HG03342 (cell line): ENCODE measurements at regions not wholly inside any gene's neighbourhood (a gene's known extent, or its start where the extent isn't known, plus 50 kb on each side); places are given as distances from the start of the nearest gene placed in this dataset.

Source experiments
- ATAC-seq: cut with Tn5 transposase; IDR thresholded peaks from one replicate; pipeline ENCODE4 v1.9.1; 2021; ENCODE audit warnings: mild to moderate bottlenecking, moderate library complexity; ENCODE audit not compliant: unreplicated experiment

DNA sequence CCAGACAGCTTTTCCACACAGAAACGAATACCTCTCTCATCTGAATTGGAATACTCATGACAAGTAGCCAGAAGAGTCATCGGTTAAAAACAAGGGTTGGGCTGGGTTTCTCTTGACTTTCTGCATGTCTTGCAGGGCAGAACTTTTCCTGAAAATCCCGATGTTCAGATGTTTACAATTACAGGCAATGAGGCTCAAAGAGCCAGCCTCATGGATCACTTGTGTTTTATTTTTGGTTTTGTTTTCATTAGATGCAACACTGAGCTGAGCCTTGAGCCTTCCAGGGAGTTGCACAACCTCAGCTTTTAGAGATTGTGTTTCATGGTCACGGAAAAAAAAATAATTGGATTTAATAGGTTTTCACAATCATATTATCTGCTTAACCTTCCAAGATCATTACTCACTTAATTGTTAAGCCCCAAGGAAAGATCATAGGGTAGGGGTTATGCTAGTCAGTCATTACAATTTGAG, 288.1 kb upstream of the PRDM1 start:
- ATAC-seq = no peak

DNA sequence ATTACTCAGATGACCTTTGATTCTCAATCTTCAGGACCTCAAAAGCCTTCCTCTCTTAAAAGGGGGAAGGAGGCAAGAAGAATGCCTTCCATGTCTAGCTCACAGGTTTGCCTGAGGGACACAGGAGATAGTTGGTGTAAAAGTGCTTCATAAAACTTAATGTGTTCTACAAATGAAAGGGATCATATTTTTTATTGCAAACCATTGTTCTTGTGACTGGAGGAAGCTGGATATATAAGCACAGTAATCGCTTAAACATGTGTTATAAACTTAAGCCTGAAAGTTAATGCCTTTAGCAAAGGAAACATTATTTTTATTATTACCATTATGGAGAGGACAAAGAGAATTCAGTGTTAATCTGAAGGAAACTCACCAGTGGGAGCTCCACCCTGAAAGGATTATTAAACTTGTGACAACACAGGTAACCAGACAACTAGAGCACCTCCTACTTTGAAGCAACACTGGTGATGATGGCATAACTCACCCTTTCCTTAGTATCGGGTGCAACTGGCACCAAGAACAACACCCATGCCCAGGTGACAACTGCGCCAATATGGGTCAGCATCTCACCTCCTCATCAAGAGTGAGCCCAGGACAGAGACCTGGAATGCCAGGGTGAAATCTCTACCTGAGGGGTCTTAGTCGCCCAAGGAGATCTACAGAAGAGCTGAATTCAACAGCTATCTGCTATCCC, 288.7 kb upstream of the PRDM1 start:
- ATAC-seq = no peak

DNA sequence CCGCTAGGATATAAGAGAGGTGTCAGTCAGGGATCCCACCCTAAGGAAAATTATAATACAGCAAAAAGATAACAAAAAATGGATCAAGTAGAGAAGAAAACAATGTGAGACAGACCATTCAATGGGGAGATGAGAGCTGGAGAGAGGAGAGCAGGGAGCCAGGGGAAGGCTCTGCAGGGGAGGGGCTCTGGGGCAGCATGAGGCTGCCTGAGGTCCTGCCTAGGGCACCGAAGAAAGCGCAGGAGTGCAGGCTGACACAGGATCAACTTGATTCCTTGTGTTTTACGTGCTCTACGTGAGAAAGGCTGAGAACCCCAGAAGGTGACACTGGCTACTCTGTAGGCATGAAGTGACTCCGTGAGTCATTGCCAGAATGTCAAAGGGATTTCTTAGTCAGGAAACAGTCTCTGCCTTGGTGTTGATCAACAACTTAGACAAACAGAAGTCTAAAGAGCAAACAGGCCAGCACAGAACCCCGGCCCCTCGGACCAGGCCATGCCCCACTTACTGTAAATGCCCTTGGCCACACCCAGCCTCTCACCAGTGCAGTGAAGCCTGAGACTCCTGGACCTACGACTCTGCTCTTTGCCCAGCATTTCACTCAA, 290.1 kb upstream of the PRDM1 start:
- ATAC-seq = no peak

DNA sequence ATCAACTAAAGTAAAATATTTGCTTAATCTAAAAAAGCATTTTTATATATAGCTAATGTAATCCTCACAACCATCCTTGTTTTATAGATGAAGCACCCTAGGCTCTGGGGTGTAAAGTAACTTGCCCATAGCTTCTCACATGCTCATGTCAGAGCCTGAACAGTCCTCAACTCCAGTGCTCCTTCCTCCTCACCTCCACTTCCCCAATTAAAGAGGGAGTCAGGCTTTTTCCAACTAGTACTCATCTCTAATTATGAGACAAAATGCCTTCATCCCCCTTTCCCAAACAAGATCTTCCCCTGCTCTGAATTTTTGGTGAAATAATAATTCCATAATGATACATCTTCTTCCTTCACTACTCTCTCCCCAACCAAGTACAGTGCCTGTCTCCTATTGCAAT, 290.8 kb upstream of the PRDM1 start:
- ATAC-seq = no peak

GRCh38 chr6:105794870-105795269, 291.3 kb upstream of the PRDM1 start:
- no peak for ATAC-seq

DNA sequence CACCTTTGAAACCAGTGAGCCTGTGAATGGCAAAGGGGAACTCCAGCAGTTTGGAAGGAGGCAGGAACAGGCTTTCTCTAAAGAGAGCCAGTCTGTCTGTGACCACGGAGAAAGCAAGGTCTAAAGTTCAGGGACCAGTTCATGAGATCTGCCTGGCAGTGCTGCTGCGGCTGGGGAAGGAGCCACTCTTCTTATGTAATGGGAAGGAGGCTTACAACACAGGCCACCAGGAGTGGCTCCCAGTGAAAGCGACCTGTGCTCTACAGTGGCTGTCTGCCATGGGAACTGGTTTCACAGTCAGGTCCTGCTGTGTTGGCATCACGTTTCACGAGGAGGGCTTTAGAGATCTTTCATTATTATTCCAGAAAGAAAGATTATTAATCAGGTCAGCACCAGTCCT, 291.9 kb upstream of the PRDM1 start:
- ATAC-seq = no peak

DNA sequence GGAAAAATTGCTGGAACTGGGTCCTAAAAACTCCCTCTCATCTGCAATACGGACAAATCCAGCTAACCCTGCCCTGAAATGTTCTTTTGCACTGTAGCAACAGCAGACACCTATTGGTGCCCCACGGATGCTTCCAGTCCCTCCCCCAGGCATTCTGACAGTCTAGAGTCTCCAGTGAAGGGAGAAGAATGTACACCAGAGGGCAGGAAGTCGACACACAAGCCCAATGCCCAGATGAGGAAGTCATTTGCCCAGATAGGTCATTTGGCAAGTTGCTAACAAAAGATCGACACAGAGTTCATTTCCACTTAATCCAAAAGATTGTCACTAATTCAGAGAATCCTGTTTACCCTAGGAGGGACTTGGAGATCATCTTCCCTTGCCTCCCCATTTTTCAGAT, 293.0 kb upstream of the PRDM1 start:
- no peak for ATAC-seq

GRCh38 chr6:105791583-105792318, 294.4 kb upstream of the PRDM1 start:
- ATAC-seq = peak; percentile 41

GRCh38 chr6:105791179-105791578, 295.0 kb upstream of the PRDM1 start:
- no peak for ATAC-seq

DNA sequence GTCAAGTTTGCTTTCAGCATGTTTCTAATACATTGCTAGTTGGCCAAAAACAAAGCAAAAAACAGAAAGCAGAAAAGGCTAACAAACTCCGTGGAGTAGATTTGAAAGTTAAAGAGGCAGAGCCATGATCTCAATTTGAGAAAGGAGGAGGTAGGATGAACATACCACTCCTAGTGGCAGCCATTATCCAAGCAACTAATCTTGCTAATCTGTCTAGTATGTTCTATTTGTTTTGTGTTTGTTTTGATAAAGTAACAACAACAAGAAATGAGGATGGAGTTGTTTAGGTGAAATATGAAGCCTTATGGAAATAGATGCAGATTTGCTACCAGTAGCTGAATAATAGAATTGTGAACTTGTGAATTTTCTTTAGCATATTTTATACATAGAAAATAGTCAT, 295.5 kb upstream of the PRDM1 start:
- ATAC-seq = no peak

DNA sequence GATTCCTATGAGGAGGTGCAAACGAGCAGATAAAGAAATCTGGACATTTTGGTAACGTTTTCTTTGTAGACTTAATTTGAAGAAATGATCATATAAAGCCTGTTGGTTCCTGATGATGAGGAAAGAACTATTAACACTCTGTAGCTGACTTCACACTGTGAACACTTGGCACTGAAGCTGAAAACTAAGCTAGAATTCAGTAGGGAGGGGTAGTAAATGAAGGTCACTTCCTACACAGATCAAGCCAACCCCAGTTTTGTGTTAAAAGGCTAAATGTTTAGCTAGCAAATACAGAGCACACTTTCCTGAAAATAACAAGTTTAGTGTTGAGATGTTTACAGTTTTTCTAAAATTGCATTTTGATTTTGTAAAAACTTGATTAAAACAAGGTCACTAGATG, 296.2 kb upstream of the PRDM1 start:
- ATAC-seq = no peak

DNA sequence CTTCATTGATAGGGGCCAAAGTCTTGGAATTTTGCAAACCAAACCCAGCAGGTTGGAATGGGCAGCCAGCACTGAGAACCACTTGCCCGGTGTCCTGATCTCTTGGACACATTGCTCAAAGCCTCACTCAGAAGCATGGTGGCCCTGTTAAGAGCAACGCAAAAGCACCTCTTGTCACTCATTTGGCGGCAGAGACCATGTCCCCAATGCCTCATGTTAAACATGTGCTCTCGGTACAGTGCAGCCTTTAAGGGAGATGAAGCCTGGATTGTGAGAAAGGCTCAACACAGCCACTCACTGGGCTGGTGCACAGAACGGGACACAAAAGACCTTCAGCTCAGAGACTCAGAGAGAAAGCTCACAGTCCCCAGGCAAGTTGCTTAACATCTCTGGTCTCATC, 298.4 kb upstream of the PRDM1 start:
- no peak for ATAC-seq

- peak; percentile 70 for ATAC-seq
Measured at GRCh38 chr6:105786890-105787655, 299.1 kb upstream of the PRDM1 start.

GRCh38 chr6:105786449-105786848, 299.7 kb upstream of the PRDM1 start:
- ATAC-seq = no peak

DNA sequence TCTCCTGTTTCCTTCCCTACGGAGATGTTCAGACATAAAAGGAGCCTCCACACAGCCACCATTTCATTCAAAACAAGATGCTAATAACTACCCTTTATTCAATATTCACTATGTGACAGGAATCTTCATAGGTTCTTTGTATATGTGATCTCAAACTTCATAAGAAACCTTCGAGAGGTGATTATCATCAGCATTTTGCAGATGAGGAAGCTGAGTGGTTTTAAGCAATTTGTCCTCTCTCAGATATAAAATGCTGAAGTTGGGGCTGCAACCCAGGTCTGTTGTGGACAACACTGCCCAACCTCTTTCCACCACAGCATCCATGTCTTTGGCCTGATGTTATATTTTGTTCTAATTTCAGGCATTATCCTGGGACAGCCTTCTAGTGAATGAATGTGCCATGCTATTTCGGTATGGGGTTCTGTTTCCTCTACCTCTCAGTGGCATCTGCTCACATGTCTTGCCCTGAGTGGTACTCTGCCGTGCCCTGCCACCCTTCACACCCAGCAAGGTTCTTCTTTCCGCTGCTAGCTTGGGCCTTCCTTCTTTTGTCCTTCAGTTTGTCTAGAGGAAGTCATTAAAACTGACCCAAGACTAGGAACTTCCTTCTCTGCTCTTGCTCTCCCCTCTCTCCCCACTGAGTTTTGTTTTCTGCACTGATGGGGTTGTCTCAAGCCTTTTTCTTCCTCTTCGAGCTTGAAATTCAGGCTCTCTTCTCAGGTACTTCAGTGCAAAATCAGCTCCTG, 300.9 kb upstream of the PRDM1 start:
- no peak for ATAC-seq

DNA sequence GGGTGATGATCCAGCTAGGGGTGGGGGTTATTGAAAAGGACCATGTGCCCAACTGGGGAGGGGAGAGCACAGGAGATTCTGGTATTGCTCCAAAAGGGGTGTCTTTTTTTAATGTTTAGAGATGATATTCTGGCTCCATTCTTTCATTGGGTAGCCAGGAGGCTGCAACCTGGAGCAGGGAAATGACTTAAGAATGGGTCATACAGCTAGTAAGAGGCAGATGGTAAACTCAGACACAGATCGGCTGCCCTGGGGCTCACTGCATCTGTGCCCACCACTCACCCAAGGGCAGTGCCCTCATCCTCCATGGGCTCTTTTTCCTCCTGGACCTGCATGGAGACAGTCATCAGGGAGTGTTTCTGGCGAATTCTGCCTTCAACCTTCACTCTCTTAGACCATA, 302.0 kb upstream of the PRDM1 start:
- ATAC-seq = no peak

GRCh38 chr6:105783333-105783935, 302.7 kb upstream of the PRDM1 start:
- no peak for ATAC-seq

DNA sequence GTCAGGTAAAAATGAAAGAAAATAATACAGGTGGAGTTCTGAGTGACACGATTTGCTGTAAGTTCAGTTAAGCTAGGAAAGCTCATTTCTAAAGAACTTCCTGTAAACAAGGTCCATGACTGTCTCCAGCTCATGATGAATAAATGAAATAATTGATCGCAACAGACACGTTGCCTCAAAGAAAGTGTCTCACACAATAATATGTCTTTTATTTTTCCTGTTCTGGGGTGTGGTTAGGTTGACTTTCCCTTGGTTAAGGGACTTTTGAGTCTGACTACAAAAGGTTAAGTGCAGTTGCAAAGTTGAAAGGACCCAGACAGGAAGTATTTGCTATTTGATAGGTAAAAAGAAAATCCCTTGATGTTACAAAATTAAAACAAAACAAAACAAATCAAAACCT, 304.2 kb upstream of the PRDM1 start:
- no peak for ATAC-seq

GRCh38 chr6:105781248-105781647, 304.9 kb upstream of the PRDM1 start:
- ATAC-seq = no peak

- no peak for ATAC-seq
Measured at GRCh38 chr6:105780146-105780860, 305.8 kb upstream of the PRDM1 start.
